HG03432 (cell line): ENCODE measurements at regions not wholly inside any gene's neighbourhood (a gene's known extent, or its start where the extent isn't known, plus 50 kb on each side); places are given as distances from the start of the nearest gene placed in this dataset.
A peak's percentile ranks its signal among the peaks of the same experiment; 100 is the strongest.

Source experiments
- ATAC-seq: cut with Tn5 transposase; IDR thresholded peaks from one replicate; pipeline ENCODE4 v1.9.1; 2021; ENCODE audit warnings: mild to moderate bottlenecking, moderate library complexity; ENCODE audit not compliant: unreplicated experiment

- ATAC-seq = no peak
Observed at GRCh38 chr7:118563311-118563710, 338.8 kb downstream of the ANKRD7 start.

GRCh38 chr7:118572604-118573003 lies 348.1 kb downstream of the ANKRD7 start:
- ATAC-seq = peak; percentile 64

- ATAC-seq = peak; percentile 31
Observed at GRCh38 chr7:118573085-118573484, 348.6 kb downstream of the ANKRD7 start.

GRCh38 chr7:118575393-118575948 lies 351.0 kb downstream of the ANKRD7 start:
- no peak for ATAC-seq

GRCh38 chr7:118580743-118581382 lies 356.4 kb downstream of the ANKRD7 start:
- no peak for ATAC-seq

- no peak for ATAC-seq
Observed at GRCh38 chr7:118583641-118584040, 359.1 kb downstream of the ANKRD7 start.

- no peak for ATAC-seq
Observed at GRCh38 chr7:118586248-118586647, 361.7 kb downstream of the ANKRD7 start.

GRCh38 chr7:118590107-118590506 lies 365.6 kb downstream of the ANKRD7 start:
- ATAC-seq = peak; percentile 88

GRCh38 chr7:118602090-118602489 lies 377.6 kb downstream of the ANKRD7 start:
- ATAC-seq = no peak

GRCh38 chr7:118606602-118607001 lies 382.1 kb downstream of the ANKRD7 start:
- ATAC-seq = no peak

GRCh38 chr7:118609207-118609606 lies 384.7 kb downstream of the ANKRD7 start:
- ATAC-seq = no peak

- no peak for ATAC-seq
Observed at GRCh38 chr7:118615681-118616080, 391.2 kb downstream of the ANKRD7 start.

- no peak for ATAC-seq
Observed at GRCh38 chr7:118621810-118622360, 397.4 kb downstream of the ANKRD7 start.

GRCh38 chr7:118626739-118627138 lies 402.2 kb downstream of the ANKRD7 start:
- ATAC-seq = no peak

GRCh38 chr7:118627467-118627866 lies 403.0 kb downstream of the ANKRD7 start:
- ATAC-seq = no peak

GRCh38 chr7:118629898-118630438 lies 405.5 kb downstream of the ANKRD7 start:
- no peak for ATAC-seq

GRCh38 chr7:118642396-118642795 lies 417.9 kb downstream of the ANKRD7 start:
- ATAC-seq = no peak

- no peak for ATAC-seq
Observed at GRCh38 chr7:118644346-118644745, 419.8 kb downstream of the ANKRD7 start.

GRCh38 chr7:118648002-118648401 lies 423.5 kb downstream of the ANKRD7 start:
- ATAC-seq = no peak

GRCh38 chr7:118657391-118658005 lies 433.0 kb downstream of the ANKRD7 start:
- ATAC-seq = peak; percentile 88

- no peak for ATAC-seq
Observed at GRCh38 chr7:118662266-118662665, 437.8 kb downstream of the ANKRD7 start.

- ATAC-seq = no peak
Observed at GRCh38 chr7:118664498-118664897, 440.0 kb downstream of the ANKRD7 start.
